ENCODE measurements at regions not wholly inside any gene's neighbourhood (a gene's known extent, or its start where the extent isn't known, plus 50 kb on each side); places are given as distances from the start of the nearest gene placed in this dataset.

DNA sequence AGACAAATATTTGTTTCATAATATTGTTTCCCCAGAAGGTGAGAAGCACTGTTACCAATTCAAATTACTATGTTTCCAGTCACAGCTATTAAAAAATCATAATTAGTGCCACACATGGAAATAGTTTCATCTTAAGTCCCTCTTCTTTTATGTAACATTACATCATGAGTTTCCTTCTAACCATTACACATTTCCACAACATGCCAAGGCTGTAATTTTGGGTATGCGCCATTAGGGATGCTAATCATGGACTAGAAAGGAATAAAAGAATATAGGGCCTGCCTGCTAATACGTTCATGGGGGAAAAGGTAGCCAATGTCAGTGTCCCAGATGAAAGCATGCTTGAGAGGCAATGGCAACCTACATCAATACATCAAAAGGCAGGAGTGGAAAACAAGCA is 142.5 kb upstream of the LPAR1 start:
- TF ChIP-seq, protein P1, sequence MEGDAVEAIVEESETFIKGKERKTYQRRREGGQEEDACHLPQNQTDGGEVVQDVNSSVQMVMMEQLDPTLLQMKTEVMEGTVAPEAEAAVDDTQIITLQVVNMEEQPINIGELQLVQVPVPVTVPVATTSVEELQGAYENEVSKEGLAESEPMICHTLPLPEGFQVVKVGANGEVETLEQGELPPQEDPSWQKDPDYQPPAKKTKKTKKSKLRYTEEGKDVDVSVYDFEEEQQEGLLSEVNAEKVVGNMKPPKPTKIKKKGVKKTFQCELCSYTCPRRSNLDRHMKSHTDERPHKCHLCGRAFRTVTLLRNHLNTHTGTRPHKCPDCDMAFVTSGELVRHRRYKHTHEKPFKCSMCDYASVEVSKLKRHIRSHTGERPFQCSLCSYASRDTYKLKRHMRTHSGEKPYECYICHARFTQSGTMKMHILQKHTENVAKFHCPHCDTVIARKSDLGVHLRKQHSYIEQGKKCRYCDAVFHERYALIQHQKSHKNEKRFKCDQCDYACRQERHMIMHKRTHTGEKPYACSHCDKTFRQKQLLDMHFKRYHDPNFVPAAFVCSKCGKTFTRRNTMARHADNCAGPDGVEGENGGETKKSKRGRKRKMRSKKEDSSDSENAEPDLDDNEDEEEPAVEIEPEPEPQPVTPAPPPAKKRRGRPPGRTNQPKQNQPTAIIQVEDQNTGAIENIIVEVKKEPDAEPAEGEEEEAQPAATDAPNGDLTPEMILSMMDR (IDR thresholded peaks at IDR 0.05; ENCODE audit: insufficient read depth, low read depth, low read length): no peak
- TF ChIP-seq EZH2 (IDR thresholded peaks at IDR 0.05; ENCODE audit: insufficient read depth, low read length): no peak
